Thoracic aorta (tissue), 2 donors: ENCODE measurements at regions not wholly inside any gene's neighbourhood (a gene's known extent, or its start where the extent isn't known, plus 50 kb on each side); places are given as distances from the start of the nearest gene placed in this dataset.

ENCODE experiments used
- ATAC-seq: fragments of 150-250 bp; one replicate; pipeline ENCODE4 v1.8.0; 2017; ENCODE audit warnings: low read depth; ENCODE audit not compliant: insufficient number of reproducible peaks, low FRiP score
- DNase-seq: peaks from one replicate; pipeline ENCODE4 v3.0.0-alpha.2; 2020; ENCODE audit warnings: low spot score
- H3K27ac ChIP-seq, 2 donors: fragments of 200-600 bp; sonication (generic); 1 replicate in 1 of 2; 2 replicates in 1 of 2; pipeline ENCODE4 v1.5.1; 2016; ENCODE audit warnings: mild to moderate bottlenecking in 2 of 2, moderate library complexity in 2 of 2
- H3K27me3 ChIP-seq: fragments of 200-600 bp; sonication (generic); replicated peaks from 2 replicates; pipeline ENCODE4 v1.6.0; 2016; ENCODE audit warnings: mild to moderate bottlenecking; ENCODE audit not compliant: insufficient read depth
- H3K36me3 ChIP-seq: fragments of 200-600 bp; sonication (generic); one replicate; pipeline ENCODE4 v1.5.1; 2016
- H3K4me1 ChIP-seq, 2 donors: fragments of 200-600 bp; sonication (generic); 1 replicate in 1 of 2; 2 replicates in 1 of 2; pipeline versions ENCODE4 v1.5.1 to v1.6.0; 2016; ENCODE audit warnings: low read depth in 2 of 2, mild to moderate bottlenecking in 1 of 2; ENCODE audit not compliant: control insufficient read depth in 1 of 2
- H3K4me3 ChIP-seq: fragments of 200-600 bp; sonication (generic); 2 replicates; pipeline ENCODE4 v1.5.1; 2016; ENCODE audit warnings: mild to moderate bottlenecking
- H3K9me3 ChIP-seq: fragments of 200-600 bp; sonication (generic); 2 replicates; pipeline ENCODE4 v1.5.1; 2016
- TF ChIP-seq, protein P1 (sequence below): fragments of 200-600 bp; sonication (generic); IDR thresholded peaks from one replicate; pipeline ENCODE4 v1.5.1; 2019; ENCODE audit warnings: antibody characterized with exemption

DNA sequence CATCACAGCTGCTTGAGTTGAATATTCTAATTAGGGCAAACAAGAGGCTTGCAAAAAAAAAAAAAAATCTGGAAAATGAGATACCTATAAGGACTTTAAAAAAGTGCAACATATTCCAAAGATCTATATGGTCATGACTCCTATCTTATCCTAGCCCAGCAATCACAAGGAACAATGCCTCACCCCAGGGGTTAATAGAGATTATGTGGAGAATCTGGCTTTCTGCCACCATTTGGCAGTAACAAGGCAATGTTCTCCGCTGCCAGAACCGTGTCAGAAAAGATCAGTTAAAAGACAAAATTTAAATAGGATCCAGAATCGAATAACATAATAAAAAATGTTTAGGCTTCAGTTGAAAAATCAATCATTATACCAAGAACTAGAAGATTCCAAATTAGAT, 1643.2 kb upstream of the PRR20A start:
- Histone ChIP-seq H3K9me3 (no peaks in the 10 kb centered on the region), H3K27ac (no peak overlapping the region), H3K4me1 (no peaks in the 10 kb centered on the region), H3K27me3 (no peaks in the 10 kb centered on the region), H3K36me3 (no peaks in the 10 kb centered on the region), H3K4me3 (no peak overlapping the region)
- no peak for DNase-seq
- TF ChIP-seq, protein P1, sequence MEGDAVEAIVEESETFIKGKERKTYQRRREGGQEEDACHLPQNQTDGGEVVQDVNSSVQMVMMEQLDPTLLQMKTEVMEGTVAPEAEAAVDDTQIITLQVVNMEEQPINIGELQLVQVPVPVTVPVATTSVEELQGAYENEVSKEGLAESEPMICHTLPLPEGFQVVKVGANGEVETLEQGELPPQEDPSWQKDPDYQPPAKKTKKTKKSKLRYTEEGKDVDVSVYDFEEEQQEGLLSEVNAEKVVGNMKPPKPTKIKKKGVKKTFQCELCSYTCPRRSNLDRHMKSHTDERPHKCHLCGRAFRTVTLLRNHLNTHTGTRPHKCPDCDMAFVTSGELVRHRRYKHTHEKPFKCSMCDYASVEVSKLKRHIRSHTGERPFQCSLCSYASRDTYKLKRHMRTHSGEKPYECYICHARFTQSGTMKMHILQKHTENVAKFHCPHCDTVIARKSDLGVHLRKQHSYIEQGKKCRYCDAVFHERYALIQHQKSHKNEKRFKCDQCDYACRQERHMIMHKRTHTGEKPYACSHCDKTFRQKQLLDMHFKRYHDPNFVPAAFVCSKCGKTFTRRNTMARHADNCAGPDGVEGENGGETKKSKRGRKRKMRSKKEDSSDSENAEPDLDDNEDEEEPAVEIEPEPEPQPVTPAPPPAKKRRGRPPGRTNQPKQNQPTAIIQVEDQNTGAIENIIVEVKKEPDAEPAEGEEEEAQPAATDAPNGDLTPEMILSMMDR = no peak
- ATAC-seq = no peak

DNA sequence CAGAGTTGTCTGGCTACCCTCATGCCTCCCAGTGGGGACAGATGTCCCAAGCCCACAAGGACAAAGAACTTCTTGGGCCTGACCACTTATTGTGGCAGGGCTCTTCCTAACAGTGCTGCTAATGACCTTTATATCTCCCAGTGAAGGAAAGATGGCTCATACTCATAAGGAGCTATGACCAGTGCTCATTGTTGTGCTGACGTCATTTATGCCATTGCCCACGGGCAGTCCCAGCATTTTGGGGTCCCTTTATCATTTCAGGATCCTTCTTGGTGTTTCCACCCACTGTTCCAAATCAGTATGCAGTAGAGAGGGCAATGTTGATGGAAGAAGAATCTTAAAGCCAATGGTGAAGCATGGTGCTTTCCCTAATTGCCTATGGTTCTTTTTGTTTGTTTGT, 1640.0 kb upstream of the PRR20A start:
- Histone ChIP-seq H3K4me1 (no peaks in the 10 kb centered on the region), H3K27me3 (no peaks in the 10 kb centered on the region), H3K36me3 (no peaks in the 10 kb centered on the region), H3K4me3 (no peak overlapping the region), H3K9me3 (no peaks in the 10 kb centered on the region), H3K27ac (no peak overlapping the region)
- TF ChIP-seq, protein P1 = no peak
- ATAC-seq (no peak), DNase-seq (no peak)

DNA sequence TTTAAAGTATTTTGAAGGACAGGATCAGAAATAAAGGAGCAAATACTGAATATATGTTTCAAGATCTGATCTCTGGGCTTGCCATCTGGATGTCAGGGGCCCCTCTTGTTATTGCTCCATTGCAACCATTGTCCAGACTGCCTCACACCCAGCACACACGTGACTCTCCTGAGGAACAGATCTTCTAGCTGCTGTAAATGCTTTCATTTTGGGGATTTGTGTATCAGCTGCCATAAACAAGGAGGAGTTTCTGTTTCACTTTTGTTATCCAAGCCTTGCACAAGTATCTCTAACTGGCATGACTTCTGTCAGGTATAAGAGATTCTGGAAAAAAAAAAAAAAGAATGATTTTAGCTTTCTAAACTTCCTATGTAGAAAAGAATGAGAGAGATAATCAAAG, 1624.1 kb upstream of the PRR20A start:
- no peaks in the 10 kb centered on the region for H3K4me1 ChIP-seq
- no peak overlapping the region for H3K4me3 ChIP-seq
- H3K9me3 ChIP-seq = no peaks in the 10 kb centered on the region
- DNase-seq = no peak
- no peak for ATAC-seq
- TF ChIP-seq, protein P1 = no peak
- H3K27ac ChIP-seq = no peak overlapping the region
- no peaks in the 10 kb centered on the region for H3K27me3 ChIP-seq
- no peaks in the 10 kb centered on the region for H3K36me3 ChIP-seq

DNA sequence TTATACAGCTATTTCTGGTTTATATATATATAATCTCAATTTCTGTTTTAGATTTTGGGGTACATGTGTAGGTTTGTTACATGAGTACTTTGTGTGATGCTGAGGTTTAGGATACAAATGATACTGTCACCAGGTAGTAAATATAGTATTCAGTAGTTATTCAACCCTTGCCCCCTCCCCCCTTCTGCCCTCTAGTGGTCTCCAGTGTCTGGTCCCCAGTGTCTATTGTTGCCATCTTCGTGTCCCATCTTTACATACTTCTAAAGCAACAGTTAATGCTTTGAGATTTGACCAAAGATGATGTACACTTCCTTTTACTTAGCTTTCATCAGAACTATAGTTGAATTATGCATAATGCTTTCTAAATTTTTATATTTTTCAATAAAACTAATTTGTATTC, 1623.4 kb upstream of the PRR20A start:
- H3K27me3 ChIP-seq = no peaks in the 10 kb centered on the region
- no peaks in the 10 kb centered on the region for H3K36me3 ChIP-seq
- H3K4me3 ChIP-seq = no peak overlapping the region
- H3K9me3 ChIP-seq = no peaks in the 10 kb centered on the region
- DNase-seq = no peak
- no peaks in the 10 kb centered on the region for H3K4me1 ChIP-seq
- TF ChIP-seq, protein P1 = no peak
- ATAC-seq = no peak
- no peak overlapping the region for H3K27ac ChIP-seq

DNA sequence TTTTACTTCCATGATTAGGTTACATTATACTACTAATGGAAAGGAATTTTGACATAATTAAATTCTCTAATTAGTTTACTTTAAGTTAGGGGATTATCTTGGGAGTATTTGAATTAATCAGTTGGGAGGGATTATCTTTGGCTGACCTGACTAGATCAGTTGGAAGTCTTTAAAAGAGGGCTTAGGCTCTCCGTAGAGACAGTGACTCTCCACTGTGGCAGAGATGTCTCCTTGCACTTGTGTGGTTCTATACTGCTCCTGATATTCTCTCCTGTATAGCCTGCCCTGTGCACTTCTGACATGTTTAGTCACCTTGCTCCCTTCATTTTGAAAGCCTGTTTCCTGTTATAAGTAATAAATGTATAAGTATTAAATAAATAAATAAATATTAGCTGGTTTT, 1612.3 kb upstream of the PRR20A start:
- no peak for DNase-seq
- Histone ChIP-seq H3K9me3 (no peaks in the 10 kb centered on the region), H3K4me1 (no peaks in the 10 kb centered on the region), H3K36me3 (no peaks in the 10 kb centered on the region), H3K27me3 (no peaks in the 10 kb centered on the region), H3K27ac (no peak overlapping the region), H3K4me3 (no peak overlapping the region)
- TF ChIP-seq, protein P1 = no peak
- ATAC-seq = no peak
